ENCODE measurements at regions not wholly inside any gene's neighbourhood (a gene's known extent, or its start where the extent isn't known, plus 50 kb on each side); places are given as distances from the start of the nearest gene placed in this dataset.
"Not testable (repeated sequence)": the region's sequence is repeated elsewhere in the genome, so short reads cannot be mapped to it uniquely, and the experiment has no call there.

DNA sequence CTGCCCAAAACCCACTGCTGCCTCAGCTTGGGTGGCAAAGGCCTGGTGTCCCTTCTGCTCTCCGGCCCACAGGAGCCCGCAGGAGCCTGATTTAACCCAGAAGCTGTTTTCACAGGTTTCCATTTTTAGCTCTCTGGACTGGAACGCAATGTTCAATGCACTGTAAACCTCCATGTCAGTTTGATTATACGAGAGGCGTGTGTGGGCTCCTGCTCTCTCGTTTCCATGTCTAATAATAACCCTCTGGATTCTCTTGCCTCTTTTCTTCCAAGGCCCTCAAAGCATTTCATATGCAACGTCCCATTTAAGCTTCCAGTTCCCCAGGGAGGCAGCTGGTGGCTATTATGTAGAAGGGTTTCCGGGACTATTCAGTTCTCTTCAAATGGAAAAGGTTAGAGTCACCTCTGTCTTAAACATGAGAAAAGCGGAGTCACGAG is 161.1 kb downstream of the SUDS3 start:
- DNase-seq = no peak

DNA sequence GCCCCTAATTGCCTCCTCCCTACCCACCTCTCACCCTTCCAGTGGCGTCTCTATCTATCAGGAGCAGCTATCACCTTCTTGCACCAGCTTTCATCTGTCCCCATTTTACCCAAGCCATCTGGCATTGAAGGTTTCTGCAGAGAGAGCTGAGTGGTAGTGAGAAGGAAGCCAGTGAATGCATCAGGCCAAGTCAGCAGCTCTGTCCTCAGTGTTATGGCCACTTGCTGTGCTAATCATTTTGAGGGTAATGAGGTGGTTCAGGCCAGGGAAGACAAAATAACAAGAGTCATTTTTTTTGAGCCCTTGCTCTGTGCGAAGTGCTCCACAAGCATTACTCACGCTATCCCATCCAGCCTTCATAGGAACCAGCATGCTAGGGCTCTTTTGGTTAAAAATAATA is 164.7 kb downstream of the SUDS3 start:
- no peak for DNase-seq

DNA sequence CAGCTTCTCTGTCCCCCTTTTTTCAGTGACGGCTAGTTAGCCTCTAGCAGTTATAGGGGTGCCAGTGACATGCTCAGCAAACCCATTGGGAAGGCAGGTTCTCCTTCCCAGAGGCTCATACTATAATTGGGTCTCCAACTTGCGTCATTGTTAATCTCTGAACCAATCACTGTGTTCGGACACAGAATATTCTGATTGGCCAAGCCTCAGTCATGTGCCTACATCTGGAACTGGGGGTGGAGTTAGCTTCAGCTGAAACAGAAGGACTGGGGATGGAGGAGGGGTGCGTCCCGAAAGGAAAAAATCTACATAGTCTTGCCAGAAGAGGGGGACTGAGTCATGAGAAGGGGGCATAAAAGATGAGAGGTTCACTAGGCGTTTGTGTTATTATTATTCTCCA is 165.6 kb downstream of the SUDS3 start:
- DNase-seq = no peak

GRCh38 chr12:118543651-118544050 is 167.3 kb downstream of the SUDS3 start:
- no peak for DNase-seq

DNA sequence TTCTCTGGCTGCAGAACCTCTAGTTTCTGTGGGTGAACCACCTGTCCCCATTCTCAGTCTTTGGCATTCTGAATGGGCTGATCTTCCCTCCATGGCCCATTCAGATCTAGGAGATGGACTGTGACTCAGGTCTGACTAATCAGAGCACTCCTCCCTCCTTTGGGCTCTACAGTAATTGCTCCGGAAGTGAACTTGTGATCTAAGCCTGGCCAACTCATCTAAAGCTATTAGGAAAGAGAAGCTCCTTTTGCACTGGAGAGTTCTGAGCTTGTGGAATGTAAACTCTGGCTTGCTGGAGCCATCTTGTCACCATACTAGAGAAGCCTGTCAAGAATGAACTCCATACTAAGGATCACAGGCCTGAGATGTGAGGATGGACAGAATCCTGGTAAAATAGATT is 168.2 kb downstream of the SUDS3 start:
- DNase-seq = no peak

- not testable (repeated sequence) for DNase-seq
Measured at GRCh38 chr12:118547606-118548005, 171.3 kb downstream of the SUDS3 start.

DNA sequence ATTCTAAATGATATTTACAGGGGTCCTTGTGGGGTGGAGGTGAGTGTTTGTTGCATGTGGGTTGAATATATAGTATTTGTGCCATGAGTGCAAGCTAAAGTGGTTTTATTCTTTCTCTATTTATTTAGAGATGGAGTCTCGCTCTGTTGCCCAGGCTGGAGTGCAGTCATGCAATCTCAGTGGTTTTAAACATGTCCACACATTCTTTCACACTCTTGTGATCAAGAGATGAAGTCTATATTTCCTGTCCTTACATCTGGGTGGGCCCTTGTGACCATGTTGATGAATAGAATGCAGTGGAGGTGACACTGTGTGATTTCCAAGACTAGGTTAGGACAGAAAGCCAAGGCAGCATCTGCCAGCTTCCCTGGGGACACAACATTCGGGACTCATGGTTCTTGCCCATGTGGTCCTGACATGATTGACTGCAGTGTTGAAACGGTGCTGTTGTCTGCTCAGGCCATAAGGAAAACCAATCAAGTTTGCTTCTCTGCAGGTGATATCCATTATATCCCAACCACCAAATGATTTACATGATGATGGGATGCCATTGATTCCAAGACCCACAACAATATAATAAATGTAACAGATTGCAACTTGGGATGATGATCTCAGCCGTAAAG is 172.6 kb downstream of the SUDS3 start:
- no peak for DNase-seq

DNA sequence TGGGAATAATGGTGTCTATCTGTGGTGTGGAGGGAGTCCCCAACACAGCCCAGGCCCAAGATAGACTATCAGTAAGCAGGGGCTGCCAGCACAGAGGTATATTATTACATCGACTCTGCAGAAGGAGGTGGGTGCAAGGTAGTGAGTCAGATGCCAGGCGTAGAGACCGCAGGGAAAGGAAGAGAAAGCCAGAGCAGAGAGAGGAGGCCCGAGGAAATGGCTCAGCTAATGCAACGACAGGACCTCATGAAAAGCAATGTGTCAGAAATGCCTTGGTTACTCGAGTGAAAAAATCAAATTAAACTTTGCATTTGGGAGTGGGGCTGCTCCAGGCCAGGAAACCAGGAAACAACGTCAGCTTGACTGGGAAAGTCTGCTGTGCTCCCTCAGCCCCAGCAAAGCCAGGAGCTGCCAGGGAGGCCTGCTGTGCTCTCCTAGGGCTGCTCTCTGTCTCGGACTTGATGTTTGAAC is 173.2 kb downstream of the SUDS3 start:
- DNase-seq = no peak

DNA sequence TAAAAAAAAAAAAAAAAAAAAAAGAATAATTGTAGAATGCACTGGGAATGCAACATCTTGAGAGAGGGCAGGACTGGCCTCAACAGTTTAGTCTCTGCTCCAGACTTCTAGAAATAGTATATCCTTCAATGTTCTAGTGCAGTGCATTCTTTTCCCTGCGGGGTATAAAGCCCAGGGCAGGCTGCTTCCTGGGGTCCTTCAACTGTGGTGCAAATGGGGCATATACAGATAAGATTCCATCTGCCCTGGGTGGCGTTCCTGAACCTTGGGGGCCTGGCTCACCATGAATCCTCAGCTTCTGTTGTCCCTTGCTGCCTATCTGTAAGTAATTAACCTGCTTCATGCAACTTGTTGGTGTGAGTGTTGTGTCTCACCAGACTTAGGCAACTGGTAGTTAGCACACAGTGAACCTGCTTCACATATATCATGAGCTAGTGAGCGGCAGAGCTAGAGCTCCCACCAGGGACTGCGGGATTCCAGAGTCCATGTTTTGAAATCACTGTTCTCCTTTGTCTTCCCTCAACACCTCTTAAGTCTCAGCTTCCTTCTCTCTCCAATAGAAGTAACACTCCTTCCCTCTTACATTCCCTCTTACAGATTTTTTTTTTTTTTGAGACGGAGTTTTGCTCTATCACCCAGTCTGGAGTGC is 177.6 kb downstream of the SUDS3 start:
- no peak for DNase-seq

DNA sequence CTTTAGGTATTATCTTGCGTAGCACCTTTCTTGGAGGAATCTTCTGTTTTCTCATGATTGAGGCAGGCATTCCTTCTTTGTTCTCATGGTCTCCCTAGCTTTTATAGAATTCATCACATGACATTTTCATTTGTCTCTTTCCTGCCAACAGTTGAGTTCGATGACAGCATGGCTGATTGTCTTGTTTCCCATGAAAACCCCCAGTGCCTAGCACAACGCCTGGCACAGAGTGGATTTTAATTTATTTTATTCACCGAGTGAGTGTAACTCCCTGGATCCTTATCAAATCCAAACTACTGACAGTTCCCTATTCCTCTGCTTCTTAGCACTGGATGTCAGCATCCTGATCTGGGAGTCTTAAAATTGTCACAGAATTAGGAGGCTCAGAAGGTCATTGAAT is 182.6 kb downstream of the SUDS3 start:
- DNase-seq = no peak

DNA sequence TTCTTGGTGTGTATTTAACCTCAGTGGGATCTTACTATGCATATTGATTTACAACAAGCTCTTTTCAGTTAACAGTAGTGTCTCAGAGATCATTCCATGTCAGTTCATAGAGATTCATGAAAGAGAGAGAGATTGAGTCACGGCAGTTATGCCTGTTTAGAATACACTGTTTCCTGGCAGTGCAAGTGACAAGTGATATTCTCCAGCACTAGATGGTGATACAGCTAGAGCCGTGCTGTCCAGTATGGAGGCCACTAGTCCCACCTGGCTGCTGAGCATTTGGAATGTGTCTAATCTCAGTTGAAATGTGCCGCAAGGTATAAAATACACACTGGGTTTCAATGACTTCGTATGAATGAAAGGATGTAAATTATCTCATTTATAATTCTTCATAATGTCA is 184.4 kb downstream of the SUDS3 start:
- no peak for DNase-seq

GRCh38 chr12:118571730-118572129 is 195.4 kb downstream of the SUDS3 start:
- no peak for DNase-seq

DNA sequence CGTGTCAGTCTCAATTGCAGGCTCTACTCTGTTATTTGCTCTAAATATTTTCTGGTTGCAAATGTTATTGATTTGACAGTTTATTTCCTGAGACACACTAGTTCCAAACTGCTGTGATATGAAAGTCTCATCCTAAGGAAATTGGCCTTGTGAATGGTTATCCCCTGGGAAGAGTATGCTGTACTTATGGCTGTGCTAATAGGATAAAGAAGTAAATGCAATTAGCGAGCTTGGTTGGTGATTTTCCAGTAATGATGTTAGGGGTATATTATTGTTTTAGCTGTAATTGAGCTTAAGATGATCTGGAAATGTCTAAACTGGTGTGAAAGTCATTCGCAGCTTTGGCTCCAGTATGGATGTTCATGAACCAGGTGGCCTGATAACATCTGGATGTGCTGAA is 197.9 kb downstream of the SUDS3 start:
- no peak for DNase-seq

DNA sequence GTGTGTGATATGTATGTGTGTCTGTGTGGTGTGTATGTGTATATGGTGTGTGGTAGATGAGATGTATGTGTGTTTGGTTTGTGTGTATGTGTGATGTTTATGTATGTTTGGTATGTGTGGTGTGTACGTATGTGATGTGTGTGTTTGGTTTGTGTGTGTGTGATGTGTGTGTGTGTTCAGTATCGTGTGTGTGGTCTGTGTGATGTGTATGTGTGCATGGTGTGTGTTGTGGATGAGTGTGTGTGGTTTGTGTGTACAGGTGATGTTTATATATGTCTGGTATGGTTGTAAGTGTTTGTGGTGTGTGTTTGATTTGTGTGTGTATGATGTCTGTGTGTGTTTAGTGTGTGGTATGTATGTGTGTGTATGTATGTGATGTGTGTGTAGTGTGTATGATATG is 199.4 kb downstream of the SUDS3 start:
- no peak for DNase-seq

DNA sequence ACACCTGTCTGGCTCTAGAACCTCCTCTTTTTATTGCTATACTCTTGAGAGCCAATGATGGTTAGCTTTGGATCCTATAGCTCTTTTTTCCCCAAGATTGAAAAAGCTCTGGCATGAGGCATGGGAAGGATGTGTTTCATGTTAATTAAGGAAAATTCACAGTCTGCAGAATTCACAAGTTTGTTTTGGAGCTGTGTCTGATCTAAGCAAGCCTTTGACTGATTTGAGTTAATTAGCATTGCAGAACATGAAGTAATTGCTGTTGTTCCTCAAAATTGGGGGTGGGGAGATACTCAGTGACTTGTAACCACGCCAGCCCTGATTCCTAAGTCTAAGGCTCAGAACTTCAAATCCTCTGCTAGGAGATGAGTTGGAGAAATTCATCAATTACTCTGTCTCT is 205.0 kb downstream of the SUDS3 start:
- DNase-seq = no peak

GRCh38 chr12:118582863-118583262 is 206.5 kb downstream of the SUDS3 start:
- DNase-seq = no peak

GRCh38 chr12:118586433-118586832 is 210.1 kb downstream of the SUDS3 start:
- no peak for DNase-seq

DNA sequence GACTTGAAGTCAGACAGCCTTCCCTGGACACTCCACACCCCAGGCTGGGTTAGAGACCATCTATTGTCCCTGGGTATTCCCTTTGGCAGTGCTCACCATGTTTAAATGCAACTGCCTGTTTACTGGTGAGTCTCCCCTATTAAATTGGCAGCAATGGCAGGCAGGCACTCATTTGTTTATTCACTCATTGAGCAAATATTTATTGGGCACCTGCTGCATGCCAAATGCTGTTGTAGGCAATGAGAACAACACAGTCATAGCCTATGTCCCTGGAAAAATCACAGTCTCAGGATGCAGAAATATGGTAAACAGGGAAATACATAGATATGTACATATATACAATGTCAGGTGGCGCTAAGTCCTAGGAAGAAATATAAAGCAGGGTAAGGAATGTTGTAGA is 212.8 kb downstream of the SUDS3 start:
- no peak for DNase-seq

DNA sequence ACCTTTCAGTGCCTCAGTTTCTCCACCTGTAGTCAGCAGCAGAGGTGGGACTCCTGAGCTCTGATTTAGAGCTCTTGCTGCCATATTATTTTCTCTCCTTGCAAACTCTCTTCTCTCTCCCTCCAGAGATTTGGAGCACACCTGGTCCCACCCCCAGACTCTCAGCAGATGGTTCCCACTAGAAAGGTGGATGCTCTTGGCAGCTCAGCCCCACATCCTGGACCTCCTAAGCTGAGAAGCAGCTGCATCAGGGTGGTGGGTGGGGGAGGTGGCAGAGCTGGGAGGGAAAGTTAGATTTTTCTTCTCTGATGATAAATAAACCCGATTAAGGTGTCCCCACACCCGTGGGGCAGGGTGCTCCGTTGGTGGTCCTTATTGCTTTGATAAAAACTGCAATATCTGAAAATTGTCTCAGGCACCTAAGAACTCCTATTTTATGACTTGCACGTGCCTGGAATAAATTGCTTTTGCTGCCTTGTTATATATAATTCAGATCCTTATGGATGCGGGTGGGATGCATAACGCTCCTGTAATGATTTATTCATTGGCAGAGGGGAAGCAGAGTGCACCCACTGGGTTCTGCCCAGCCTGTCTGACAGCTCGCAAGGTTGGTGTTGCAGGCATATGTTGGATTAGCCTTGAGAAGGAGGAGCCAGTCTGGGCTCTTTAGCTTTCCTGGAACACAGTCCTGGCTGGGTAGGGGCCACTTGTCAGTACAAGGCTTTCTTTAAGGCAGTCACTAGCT is 214.2 kb downstream of the SUDS3 start:
- DNase-seq = no peak

- no peak for DNase-seq
Measured at GRCh38 chr12:118603610-118604361, 227.4 kb downstream of the SUDS3 start.

DNA sequence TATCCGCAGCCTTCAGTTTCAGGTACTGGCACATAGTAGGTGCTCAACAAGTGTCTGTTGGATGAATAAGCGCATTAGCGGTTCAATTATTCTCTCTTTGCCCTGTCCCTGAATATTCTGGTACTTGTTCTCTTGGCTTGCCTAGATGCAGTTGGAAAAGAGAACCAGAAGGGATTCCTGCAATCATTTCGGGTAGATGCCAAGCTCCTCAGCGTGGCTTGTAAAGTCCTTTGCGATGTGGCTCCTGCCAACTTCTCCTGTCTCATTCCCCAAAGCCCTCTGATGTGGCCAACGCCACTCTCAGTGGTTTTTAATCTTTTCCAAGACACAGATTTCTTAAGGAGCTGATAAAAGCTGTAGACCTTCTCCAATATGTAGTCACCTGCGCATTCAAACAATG is 230.3 kb downstream of the SUDS3 start:
- no peak for DNase-seq

DNA sequence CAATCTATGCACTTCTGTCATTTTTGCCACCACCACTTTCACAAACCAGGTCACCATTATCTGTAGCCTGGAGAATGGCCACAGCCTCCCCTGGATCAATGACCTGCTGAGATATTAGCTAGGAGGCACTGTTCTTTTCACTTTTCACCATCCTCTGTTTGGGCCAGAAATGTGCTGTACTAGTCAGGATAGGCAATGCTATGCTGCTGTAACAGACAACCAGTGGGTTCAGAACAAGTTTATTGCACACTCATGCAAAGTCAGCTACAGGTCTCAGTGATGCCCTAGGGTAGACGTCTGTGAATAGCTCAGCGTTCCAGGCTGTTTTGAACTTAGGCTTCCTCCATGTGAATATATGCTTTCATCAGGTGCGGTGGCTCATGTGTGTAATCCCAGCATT is 231.5 kb downstream of the SUDS3 start:
- DNase-seq = no peak

- DNase-seq = no peak
Measured at GRCh38 chr12:118608770-118609344, 232.5 kb downstream of the SUDS3 start.

Measured in activated T-cell treated with anti-CD3 and anti-CD28 coated beads, Interleukin-2, amount 50 U/mL, for 48 hours (primary cell).